CD4-positive, CD25-positive, alpha-beta regulatory T cell (primary cell): ENCODE measurements at regions not wholly inside any gene's neighbourhood (a gene's known extent, or its start where the extent isn't known, plus 50 kb on each side); places are given as distances from the start of the nearest gene placed in this dataset.

Source experiments
- ATAC-seq, 2 donors: fragments of 150-1000 bp; cut with Tn5 transposase; one replicate each; pipeline ENCODE4 v1.10.0; 2021; ENCODE audit warnings: low read depth in 2 of 2, moderate number of reproducible peaks in 2 of 2, moderate library complexity in 1 of 2
- DNase-seq, 3 donors: peaks; one replicate each; pipeline versions ENCODE4 v3.0.0 to v3.0.0-alpha.2; 2012 to 2022; ENCODE audit warnings: mixed read lengths in 1 of 3
- H3K27ac ChIP-seq: one replicate; pipeline ENCODE4 v1.7.0; 2013; ENCODE audit warnings: mild to moderate bottlenecking, low read length; ENCODE audit not compliant: insufficient read depth, poor library complexity, severe bottlenecking
- H3K27me3 ChIP-seq: one replicate; pipeline ENCODE4 v1.7.0; 2013; ENCODE audit warnings: low read length; ENCODE audit not compliant: control insufficient read depth, insufficient read depth
- H3K36me3 ChIP-seq: one replicate; pipeline ENCODE4 v1.7.0; 2013; ENCODE audit warnings: mild to moderate bottlenecking, low read length, moderate library complexity; ENCODE audit not compliant: control insufficient read depth, insufficient read depth
- H3K4me1 ChIP-seq: 2 replicates; pipeline ENCODE4 v1.7.0; 2013; ENCODE audit warnings: mild to moderate bottlenecking, low read length; ENCODE audit not compliant: insufficient read depth, control insufficient read depth, poor library complexity, severe bottlenecking
- H3K4me3 ChIP-seq: one replicate; pipeline ENCODE4 v1.7.0; 2013; ENCODE audit warnings: low read depth, mild to moderate bottlenecking, low read length, moderate library complexity
- H3K9me3 ChIP-seq, 2 experiments: 1 replicate in 1 of 2; 2 replicates in 1 of 2; pipeline ENCODE4 v1.7.0; 2013; ENCODE audit warnings: low read length in 2 of 2, mild to moderate bottlenecking in 1 of 2, moderate library complexity in 1 of 2; ENCODE audit not compliant: control insufficient read depth in 2 of 2
- H3K27ac Mint-ChIP-seq, 3 donors: one replicate each; pipeline ENCODE4 v1.8.0; 2020 to 2022; ENCODE audit warnings: mild to moderate bottlenecking in 3 of 3, mixed read lengths in 3 of 3, moderate library complexity in 2 of 3
- H3K27me3 Mint-ChIP-seq: one replicate; pipeline ENCODE4 v1.8.0; 2022; ENCODE audit warnings: mild to moderate bottlenecking, mixed read lengths
- H3K36me3 Mint-ChIP-seq: one replicate; pipeline ENCODE4 v1.8.0; 2020; ENCODE audit warnings: mixed read lengths
- H3K4me1 Mint-ChIP-seq, 4 donors: one replicate each; pipeline ENCODE4 v1.8.0; 2020 to 2022; ENCODE audit warnings: mixed read lengths in 4 of 4, mild to moderate bottlenecking in 1 of 4
- H3K4me3 Mint-ChIP-seq, 4 donors: one replicate each; pipeline ENCODE4 v1.8.0; 2020 to 2022; ENCODE audit warnings: mild to moderate bottlenecking in 4 of 4, mixed read lengths in 4 of 4, moderate library complexity in 3 of 4
- H3K9me3 Mint-ChIP-seq, 7 donors: one replicate each; pipeline ENCODE4 v1.8.0; 2020 to 2022; ENCODE audit warnings: mixed read lengths in 7 of 7, mild to moderate bottlenecking in 3 of 7, moderate library complexity in 2 of 7

GRCh38 chr9:12629067-12629466 lies 64.1 kb upstream of the TYRP1 start:
- Mint-ChIP-seq H3K4me1 (no peaks in the 10 kb centered on the region), H3K27ac (no peak overlapping the region), H3K9me3 (peaks cover 4 to 41% (median 13%) of the 10 kb centered on the region in 7 donors), H3K27me3 (no peaks in the 10 kb centered on the region), H3K4me3 (no peak overlapping the region), H3K36me3 (no peaks in the 10 kb centered on the region)
- no peak overlapping the region for H3K27ac ChIP-seq
- peaks cover 4 to 6% of the 10 kb centered on the region in 2 experiments for H3K9me3 ChIP-seq
- no peaks in the 10 kb centered on the region for H3K36me3 ChIP-seq
- H3K4me3 ChIP-seq: no peak overlapping the region
- no peaks in the 10 kb centered on the region for H3K4me1 ChIP-seq
- no peak for DNase-seq
- no peak for ATAC-seq
- no peaks in the 10 kb centered on the region for H3K27me3 ChIP-seq

DNA sequence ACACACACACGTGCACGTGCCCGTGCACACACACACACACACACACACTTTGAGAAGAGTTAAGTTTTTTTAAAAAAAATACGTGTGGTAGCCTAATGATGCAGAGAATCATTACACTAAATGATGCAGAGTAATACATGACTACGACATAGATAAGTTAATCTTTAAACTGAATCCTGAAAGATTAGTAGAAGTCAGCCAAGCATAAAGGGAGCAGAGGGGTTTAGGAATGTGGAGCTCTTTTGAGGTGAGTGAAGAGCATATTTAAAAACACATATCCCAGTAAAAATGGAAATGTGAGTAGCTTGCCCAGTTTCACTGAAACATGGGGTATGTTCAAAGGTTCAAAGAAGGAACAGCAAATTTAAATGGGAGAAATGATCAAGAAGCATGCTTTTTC lies 61.3 kb upstream of the TYRP1 start:
- Histone ChIP-seq H3K27me3 (no peaks in the 10 kb centered on the region), H3K4me3 (no peak overlapping the region), H3K27ac (no peak overlapping the region), H3K4me1 (no peaks in the 10 kb centered on the region), H3K36me3 (no peaks in the 10 kb centered on the region), H3K9me3 (peaks cover 4 to 6% of the 10 kb centered on the region in 2 experiments)
- Mint-ChIP-seq H3K27me3 (no peaks in the 10 kb centered on the region), H3K4me1 (no peaks in the 10 kb centered on the region), H3K36me3 (no peaks in the 10 kb centered on the region), H3K27ac (no peak overlapping the region), H3K4me3 (no peak overlapping the region), H3K9me3 (peaks cover 3 to 36% (median 14%) of the 10 kb centered on the region in 7 donors)
- no peak for ATAC-seq
- no peak for DNase-seq

DNA sequence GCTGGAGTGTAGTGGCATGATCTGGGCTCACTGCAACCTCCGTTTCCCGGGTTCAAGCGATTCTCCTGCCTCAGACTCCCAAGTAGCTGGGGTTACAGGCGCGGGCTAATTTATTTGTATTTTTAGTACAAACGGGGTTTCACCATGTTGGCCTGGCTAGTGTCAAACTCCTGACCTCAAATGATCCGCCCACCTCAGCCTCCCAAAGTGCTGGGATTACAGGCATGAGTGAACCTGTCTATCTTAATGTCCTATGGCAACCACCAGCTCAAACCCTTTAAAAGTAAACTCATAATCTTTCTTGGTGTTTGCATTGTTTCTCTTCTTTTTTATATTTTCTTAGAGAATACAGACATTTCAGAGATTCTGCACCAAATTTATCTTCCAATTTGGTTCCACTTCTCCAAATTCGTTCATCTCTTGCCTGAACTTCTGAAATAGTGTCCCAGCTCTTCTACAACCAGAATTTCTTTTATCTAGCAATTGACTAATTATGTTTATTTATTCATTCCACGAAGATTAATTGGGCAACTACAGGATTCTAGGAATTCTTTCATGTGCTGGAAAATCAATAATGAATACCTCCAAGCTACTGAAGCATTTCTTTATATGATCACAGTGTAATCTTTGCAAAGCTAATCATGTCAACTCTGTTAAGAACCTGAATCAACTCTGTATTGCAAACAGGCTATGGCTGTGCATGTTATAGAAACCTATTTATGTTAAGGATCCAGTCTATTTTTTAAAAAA lies 60.0 kb upstream of the TYRP1 start:
- no peaks in the 10 kb centered on the region for H3K4me1 ChIP-seq
- Mint-ChIP-seq H3K9me3 (peaks cover 3 to 34% (median 11%) of the 10 kb centered on the region in 7 donors), H3K27me3 (no peaks in the 10 kb centered on the region), H3K27ac (no peak overlapping the region), H3K4me3 (no peak overlapping the region), H3K36me3 (no peaks in the 10 kb centered on the region), H3K4me1 (no peaks in the 10 kb centered on the region)
- H3K27ac ChIP-seq: no peak overlapping the region
- H3K36me3 ChIP-seq: no peaks in the 10 kb centered on the region
- peaks cover 4 to 6% of the 10 kb centered on the region in 2 experiments for H3K9me3 ChIP-seq
- DNase-seq: no peak
- H3K4me3 ChIP-seq: no peak overlapping the region
- no peak for ATAC-seq
- H3K27me3 ChIP-seq: no peaks in the 10 kb centered on the region

GRCh38 chr9:12640016-12640587 lies 53.1 kb upstream of the TYRP1 start:
- H3K27me3 ChIP-seq: no peaks in the 10 kb centered on the region
- Mint-ChIP-seq H3K27me3 (no peaks in the 10 kb centered on the region), H3K9me3 (peaks cover 0 to 18% (median 5%) of the 10 kb centered on the region in 7 donors), H3K27ac (no peak overlapping the region), H3K4me1 (no peaks in the 10 kb centered on the region), H3K36me3 (no peaks in the 10 kb centered on the region), H3K4me3 (no peak overlapping the region)
- ATAC-seq: no peak
- H3K4me1 ChIP-seq: no peaks in the 10 kb centered on the region
- H3K4me3 ChIP-seq: no peak overlapping the region
- H3K27ac ChIP-seq: no peak overlapping the region
- H3K9me3 ChIP-seq: peaks cover 0 to 3% of the 10 kb centered on the region in 2 experiments
- no peak for DNase-seq
- no peaks in the 10 kb centered on the region for H3K36me3 ChIP-seq

GRCh38 chr9:12640866-12641636 lies 52.1 kb upstream of the TYRP1 start:
- Mint-ChIP-seq H3K36me3 (no peaks in the 10 kb centered on the region), H3K4me1 (no peaks in the 10 kb centered on the region), H3K27ac (no peak overlapping the region), H3K27me3 (no peaks in the 10 kb centered on the region), H3K4me3 (no peak overlapping the region), H3K9me3 (peaks cover 0 to 14% (median 5%) of the 10 kb centered on the region in 7 donors)
- Histone ChIP-seq H3K9me3 (peaks cover 0 to 3% of the 10 kb centered on the region in 2 experiments), H3K36me3 (no peaks in the 10 kb centered on the region), H3K4me3 (no peak overlapping the region), H3K27me3 (no peaks in the 10 kb centered on the region), H3K4me1 (no peaks in the 10 kb centered on the region), H3K27ac (no peak overlapping the region)
- ATAC-seq (no peak), DNase-seq (no peak)
